Heart left ventricle (tissue), 13 donors: ENCODE measurements at regions not wholly inside any gene's neighbourhood (a gene's known extent, or its start where the extent isn't known, plus 50 kb on each side); places are given as distances from the start of the nearest gene placed in this dataset.

ENCODE experiments used
- CTCF ChIP-seq, 12 donors: fragments of 200-600 bp; sonication (generic) in 4 of 12; IDR thresholded peaks; one replicate each; pipeline versions ENCODE4 v1.5.0 to v1.8.0; 2018 to 2022; ENCODE audit warnings: antibody characterized with exemption in 12 of 12, mild to moderate bottlenecking in 5 of 12
- POLR2A ChIP-seq, 2 donors: fragments of 450-650 bp; IDR thresholded peaks; one replicate each; pipeline ENCODE4 v1.6.1; 2017; ENCODE audit warnings: antibody characterized with exemption in 2 of 2, mild to moderate bottlenecking in 2 of 2, moderate library complexity in 2 of 2
- donor health status: ischemic (EF 13 %, LVEDD 7.1; RV severe dilation, severe dysfunction).
- donor health status: DM: no; HTN: yes; CAD: no.
- donor health status: DM: no; HTN: no; CAD: no.
- donor health status: ischemic (EF 25% LVEDD 6.9; RV normal size, moderate dysfunction).
- donor health status: ischemic (EF 25% LVEDD 5.7; RV mildly dilated, moderate dysfunction).
- donor health status: ischemic (EF 35%, LVEDD 5.7; RV mildly dilated, moderate dysfunction).
- donor health status: nonischemic (EF 11% LVEDD 7.7; RV severe dilation, severe dysfunction).
- donor health status: DM: yes; HTN: yes; CAD: no.
- donor health status: PGD.
- donor health status: ischemic (EF 29% LVEDD 5.4; RV normal size, mild dysfunction).
- donor health status: nonischemic (EF 23%, LVEDD 6.1; RV moderate dilation, normal function).

- TF ChIP-seq CTCF (IDR thresholded peaks at IDR 0.05) (no peak), POLR2A (IDR thresholded peaks at IDR 0.05) (no peak)
Measured at GRCh38 chr14:86714575-86714974, 1184.6 kb downstream of the FLRT2 start.
